ENCODE measurements at regions not wholly inside any gene's neighbourhood (a gene's known extent, or its start where the extent isn't known, plus 50 kb on each side); places are given as distances from the start of the nearest gene placed in this dataset.
"Not testable (repeated sequence)": the region's sequence is repeated elsewhere in the genome, so short reads cannot be mapped to it uniquely, and the experiment has no call there.

GRCh38 chr5:69006030-69006429, 87.8 kb upstream of the SLC30A5 start:
- DNase-seq, result no peak

- no peak for DNase-seq
Observed at GRCh38 chr5:69007163-69007562, 86.7 kb upstream of the SLC30A5 start.

- peak; percentile 24 to 64 for DNase-seq
Observed at GRCh38 chr5:69007726-69008368, 86.0 kb upstream of the SLC30A5 start.

GRCh38 chr5:69010476-69010875, 83.3 kb upstream of the SLC30A5 start:
- no peak for DNase-seq

- no peak for DNase-seq
Observed at GRCh38 chr5:69011910-69012309, 81.9 kb upstream of the SLC30A5 start.

GRCh38 chr5:69013481-69013880, 80.3 kb upstream of the SLC30A5 start:
- no peak for DNase-seq

GRCh38 chr5:69014007-69014406, 79.8 kb upstream of the SLC30A5 start:
- not testable (repeated sequence) for DNase-seq

- no peak for DNase-seq
Observed at GRCh38 chr5:69019668-69020375, 74.0 kb upstream of the SLC30A5 start.

GRCh38 chr5:69024241-69024651, 69.6 kb upstream of the SLC30A5 start:
- peak; percentile 7 to 48 for DNase-seq

- no peak for DNase-seq
Observed at GRCh38 chr5:69029292-69029691, 64.5 kb upstream of the SLC30A5 start.

- no peak for DNase-seq
Observed at GRCh38 chr5:69030358-69031062, 63.3 kb upstream of the SLC30A5 start.

GRCh38 chr5:69032009-69032408, 61.8 kb upstream of the SLC30A5 start:
- no peak for DNase-seq

- no peak for DNase-seq
Observed at GRCh38 chr5:69033690-69034089, 60.1 kb upstream of the SLC30A5 start.

- DNase-seq, result no peak
Observed at GRCh38 chr5:69034898-69035297, 58.9 kb upstream of the SLC30A5 start.

- no peak for DNase-seq
Observed at GRCh38 chr5:69035665-69036064, 58.1 kb upstream of the SLC30A5 start.

GRCh38 chr5:69038539-69038938, 55.3 kb upstream of the SLC30A5 start:
- no peak for DNase-seq

- DNase-seq, result no peak
Observed at GRCh38 chr5:69039829-69040228, 54.0 kb upstream of the SLC30A5 start.

- no peak for DNase-seq
Observed at GRCh38 chr5:69042500-69042899, 51.3 kb upstream of the SLC30A5 start.

- DNase-seq, result peak; percentile 80 to 83
Observed at GRCh38 chr5:69042915-69043654, 50.7 kb upstream of the SLC30A5 start.

- no peak for DNase-seq
Observed at GRCh38 chr5:69043655-69043996, 50.2 kb upstream of the SLC30A5 start.
